Epidermal melanocyte (primary cell): ENCODE measurements at regions not wholly inside any gene's neighbourhood (a gene's known extent, or its start where the extent isn't known, plus 50 kb on each side); places are given as distances from the start of the nearest gene placed in this dataset.

Experiments used
- DNase-seq: peaks from one replicate; pipeline ENCODE4 v3.0.0; 2011; ENCODE audit warnings: low spot score; ENCODE audit not compliant: insufficient read length

- DNase-seq: no peak
Measured at GRCh38 chr9:107671588-107671987, 182.0 kb upstream of the KLF4 start.

GRCh38 chr9:107669422-107669821 is 179.9 kb upstream of the KLF4 start:
- no peak for DNase-seq

- no peak for DNase-seq
Measured at GRCh38 chr9:107667231-107668070, 177.9 kb upstream of the KLF4 start.

- no peak for DNase-seq
Measured at GRCh38 chr9:107665057-107665456, 175.5 kb upstream of the KLF4 start.

GRCh38 chr9:107660976-107661375 is 171.4 kb upstream of the KLF4 start:
- no peak for DNase-seq

GRCh38 chr9:107653263-107653821 is 163.8 kb upstream of the KLF4 start:
- DNase-seq: no peak

- DNase-seq: no peak
Measured at GRCh38 chr9:107650995-107651394, 161.4 kb upstream of the KLF4 start.

- DNase-seq: no peak
Measured at GRCh38 chr9:107650321-107650720, 160.8 kb upstream of the KLF4 start.

GRCh38 chr9:107648153-107648715 is 158.7 kb upstream of the KLF4 start:
- no peak for DNase-seq

GRCh38 chr9:107647611-107648010 is 158.0 kb upstream of the KLF4 start:
- no peak for DNase-seq

GRCh38 chr9:107647141-107647540 is 157.6 kb upstream of the KLF4 start:
- no peak for DNase-seq

- DNase-seq: no peak
Measured at GRCh38 chr9:107645464-107645833, 155.9 kb upstream of the KLF4 start.

- DNase-seq: no peak
Measured at GRCh38 chr9:107644733-107645463, 155.3 kb upstream of the KLF4 start.

- DNase-seq: no peak
Measured at GRCh38 chr9:107639426-107639825, 149.9 kb upstream of the KLF4 start.

GRCh38 chr9:107638521-107639310 is 149.1 kb upstream of the KLF4 start:
- no peak for DNase-seq

GRCh38 chr9:107637421-107638420 is 148.2 kb upstream of the KLF4 start:
- peak; percentile 89 for DNase-seq

GRCh38 chr9:107636571-107637381 is 147.2 kb upstream of the KLF4 start:
- DNase-seq: no peak

- DNase-seq: no peak
Measured at GRCh38 chr9:107635803-107636174, 146.2 kb upstream of the KLF4 start.

- no peak for DNase-seq
Measured at GRCh38 chr9:107635101-107635802, 145.7 kb upstream of the KLF4 start.
